Transverse colon (tissue), 4 donors: ENCODE measurements at regions not wholly inside any gene's neighbourhood (a gene's known extent, or its start where the extent isn't known, plus 50 kb on each side); places are given as distances from the start of the nearest gene placed in this dataset.

Experiments used
- CTCF ChIP-seq, 5 experiments: fragments of 200-600 bp in 3 of 5; fragments of 450-650 bp in 2 of 5; sonication (generic) in 3 of 5; IDR thresholded peaks; 1 replicate in 2 of 5; 2 replicates in 3 of 5; pipeline ENCODE4 v1.5.1; 2016 to 2017; ENCODE audit warnings: antibody characterized with exemption in 5 of 5, inconsistent platforms in 3 of 5, mild to moderate bottlenecking in 2 of 5, moderate library complexity in 1 of 5
- EP300 ChIP-seq: sonication (generic); formaldehyde crosslinking; IDR thresholded peaks from one replicate; pipeline ENCODE4 v1.6.1; 2017; ENCODE audit warnings: antibody characterized with exemption, low read depth
- POLR2A ChIP-seq: fragments of 450-650 bp; IDR thresholded peaks from one replicate; pipeline ENCODE4 v1.6.1; 2016; ENCODE audit warnings: antibody characterized with exemption, mild to moderate bottlenecking, moderate library complexity
- POLR2AphosphoS5 ChIP-seq, 3 donors: sonication (generic); formaldehyde crosslinking; IDR thresholded peaks; one replicate each; pipeline ENCODE4 v1.6.1; 2016; ENCODE audit warnings: antibody characterized with exemption in 3 of 3

- TF ChIP-seq CTCF (IDR thresholded peaks at IDR 0.05), result no peak
- no peak for TF ChIP-seq POLR2A
- TF ChIP-seq POLR2AphosphoS5 (IDR thresholded peaks at IDR 0.05), result no peak
- TF ChIP-seq EP300, result no peak
These were observed 358.7 kb downstream of the RRAGC start for GRCh38 chr1:38500891-38501290.
